GM21717 (cell line): ENCODE measurements at regions not wholly inside any gene's neighbourhood (a gene's known extent, or its start where the extent isn't known, plus 50 kb on each side); places are given as distances from the start of the nearest gene placed in this dataset.
A peak's percentile ranks its signal among the peaks of the same experiment; 100 is the strongest.
"Not testable (repeated sequence)": the region's sequence is repeated elsewhere in the genome, so short reads cannot be mapped to it uniquely, and the experiment has no call there.

Experiments
- ATAC-seq: cut with Tn5 transposase; IDR thresholded peaks from one replicate; pipeline ENCODE4 v1.9.1; 2021; ENCODE audit warnings: mild to moderate bottlenecking, moderate library complexity; ENCODE audit not compliant: unreplicated experiment

GRCh38 chr6:149127212-149127611 is 190.3 kb upstream of the TAB2 start:
- ATAC-seq, result no peak

- no peak for ATAC-seq
Measured at GRCh38 chr6:149128489-149129145, 188.9 kb upstream of the TAB2 start.

DNA sequence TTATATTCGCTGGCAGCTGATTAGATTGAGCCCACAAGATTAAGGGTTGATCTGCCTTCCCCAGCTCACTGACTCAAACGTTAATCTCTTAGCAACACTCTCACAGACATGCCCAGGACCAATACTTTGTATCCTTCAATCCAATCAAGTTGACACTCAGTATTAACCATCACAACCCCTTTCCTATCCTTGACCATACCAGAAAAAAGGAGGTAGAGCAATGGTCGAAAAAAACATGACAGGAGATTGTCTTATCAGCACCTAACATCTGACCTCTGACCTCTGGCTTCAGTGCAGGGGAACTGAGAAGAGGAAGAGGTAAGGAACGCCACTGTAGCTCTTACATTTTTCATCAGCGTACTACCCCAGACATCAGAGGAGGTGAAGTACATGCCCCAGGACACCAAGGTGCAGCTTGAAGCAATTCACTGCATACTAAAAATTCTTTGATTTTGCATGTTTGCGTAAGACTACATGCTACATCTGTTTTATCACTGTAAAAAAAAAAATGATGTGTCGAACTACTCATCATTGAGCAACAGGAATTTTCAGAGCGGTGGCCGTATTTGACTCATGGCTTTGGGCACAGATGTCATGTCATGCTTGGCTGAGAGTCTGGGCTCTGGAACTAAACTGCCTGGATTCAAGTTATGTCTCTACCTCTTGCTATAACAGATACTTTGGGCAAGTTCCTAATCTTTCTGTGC is 188.0 kb upstream of the TAB2 start:
- ATAC-seq, result no peak

GRCh38 chr6:149130090-149130489 is 187.4 kb upstream of the TAB2 start:
- ATAC-seq, result no peak

- ATAC-seq, result no peak
Measured at GRCh38 chr6:149130508-149130907, 187.0 kb upstream of the TAB2 start.

DNA sequence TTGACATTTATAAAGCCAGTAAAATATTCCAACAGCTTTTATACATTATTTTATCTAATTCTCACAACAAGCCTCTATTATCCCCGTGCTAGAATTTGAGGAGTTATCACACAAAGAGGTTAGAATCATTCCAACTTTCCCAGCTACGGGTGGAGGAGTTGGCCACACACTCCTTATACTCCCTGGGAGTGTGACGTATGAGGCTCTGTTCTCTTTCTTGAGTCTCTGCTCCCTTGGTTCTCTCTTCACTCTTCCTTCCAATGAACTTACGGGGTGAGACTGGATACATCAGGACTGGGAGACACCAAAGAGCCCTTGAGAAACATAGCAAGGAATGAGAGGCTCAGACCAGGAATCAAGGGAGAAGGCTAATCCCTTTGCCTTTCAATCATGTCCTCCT is 185.6 kb upstream of the TAB2 start:
- no peak for ATAC-seq

GRCh38 chr6:149132336-149132735 is 185.2 kb upstream of the TAB2 start:
- ATAC-seq, result no peak

GRCh38 chr6:149134511-149134933 is 183.0 kb upstream of the TAB2 start:
- no peak for ATAC-seq

GRCh38 chr6:149135809-149136208 is 181.7 kb upstream of the TAB2 start:
- no peak for ATAC-seq

DNA sequence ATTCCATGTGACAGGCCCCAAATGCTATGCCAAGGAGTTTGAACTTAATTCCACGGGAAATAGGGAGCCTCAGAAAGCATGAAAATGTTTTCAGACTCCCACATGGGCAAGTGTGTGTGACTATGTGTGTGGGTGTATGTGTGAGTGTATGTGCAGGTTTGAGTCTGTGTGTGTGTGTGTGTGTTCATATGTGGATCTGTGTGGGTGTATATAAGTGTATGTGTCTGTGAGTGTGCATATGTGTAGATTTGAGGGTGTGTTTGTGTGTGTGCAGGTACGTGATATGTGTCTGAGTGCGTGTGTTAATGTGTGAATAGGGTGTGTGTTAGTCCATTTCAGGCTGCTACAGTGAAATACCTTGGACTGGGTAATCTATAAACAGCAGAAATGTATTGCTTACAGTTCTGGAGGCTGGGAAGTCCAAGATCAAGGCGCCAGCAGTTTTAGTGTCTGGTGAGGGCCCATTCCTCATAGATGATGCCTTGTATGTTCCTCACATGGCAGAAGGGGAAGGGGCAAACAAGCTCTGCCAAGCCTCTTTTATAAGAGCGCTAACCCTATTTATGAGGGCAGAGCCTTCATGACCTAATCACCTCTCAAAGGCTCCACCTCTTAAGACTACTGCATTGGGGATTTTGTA is 181.1 kb upstream of the TAB2 start:
- ATAC-seq, result no peak

DNA sequence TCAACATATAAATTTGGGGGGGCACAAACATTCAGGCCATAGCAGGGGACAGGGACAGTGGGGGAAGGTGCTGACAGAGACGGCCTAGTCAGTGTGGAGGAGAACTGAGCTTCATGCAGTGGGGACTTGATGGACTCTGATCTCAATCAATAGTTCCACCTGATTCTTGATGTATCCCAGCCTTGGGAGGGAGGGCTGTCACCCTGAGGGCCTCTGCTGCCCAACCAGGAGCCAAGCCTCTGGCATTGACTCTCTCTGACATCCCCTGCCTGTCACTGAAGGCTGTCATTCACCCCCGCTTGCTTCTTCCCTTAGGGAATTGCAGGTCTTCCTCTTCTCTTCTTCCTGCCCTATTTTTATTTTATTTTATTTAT is 180.6 kb upstream of the TAB2 start:
- ATAC-seq, result no peak

DNA sequence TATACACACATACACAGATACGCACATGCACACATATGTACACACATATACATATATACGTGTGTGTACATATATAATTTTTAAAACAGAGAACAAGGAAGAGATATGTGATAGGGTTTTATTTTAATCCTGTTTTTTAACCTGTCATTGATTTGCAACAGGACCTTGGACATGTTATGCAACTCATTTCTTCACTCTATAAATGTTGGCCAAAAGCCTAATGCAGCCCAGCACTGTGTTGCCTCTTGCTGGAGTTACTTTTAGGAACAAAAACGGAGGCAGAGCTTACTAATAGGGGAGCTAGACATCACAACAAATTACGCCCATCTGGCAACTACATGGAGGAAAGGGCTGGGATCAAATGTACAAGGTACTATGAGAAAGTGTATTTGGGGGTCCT is 179.9 kb upstream of the TAB2 start:
- ATAC-seq, result no peak

DNA sequence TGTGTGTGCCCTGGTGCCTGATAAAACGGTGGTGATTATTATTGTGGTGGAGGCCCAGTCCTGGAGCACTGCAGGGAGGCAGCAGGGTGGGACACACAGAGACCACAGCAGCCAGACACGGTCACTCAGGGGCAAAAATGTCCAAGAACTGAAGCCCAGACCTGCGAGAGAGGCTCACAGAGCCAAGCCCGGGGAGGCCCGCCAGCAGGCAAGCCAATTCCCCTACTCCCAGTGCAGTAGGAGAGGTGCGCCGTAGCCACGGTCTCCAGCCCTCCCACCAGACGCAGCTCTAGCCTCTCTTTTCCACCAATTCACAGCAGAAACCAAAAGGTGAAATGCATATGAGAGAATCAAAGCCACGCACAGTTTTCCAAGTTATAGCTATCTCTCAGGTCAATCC is 179.4 kb upstream of the TAB2 start:
- no peak for ATAC-seq

- no peak for ATAC-seq
Measured at GRCh38 chr6:149138699-149139294, 178.7 kb upstream of the TAB2 start.

DNA sequence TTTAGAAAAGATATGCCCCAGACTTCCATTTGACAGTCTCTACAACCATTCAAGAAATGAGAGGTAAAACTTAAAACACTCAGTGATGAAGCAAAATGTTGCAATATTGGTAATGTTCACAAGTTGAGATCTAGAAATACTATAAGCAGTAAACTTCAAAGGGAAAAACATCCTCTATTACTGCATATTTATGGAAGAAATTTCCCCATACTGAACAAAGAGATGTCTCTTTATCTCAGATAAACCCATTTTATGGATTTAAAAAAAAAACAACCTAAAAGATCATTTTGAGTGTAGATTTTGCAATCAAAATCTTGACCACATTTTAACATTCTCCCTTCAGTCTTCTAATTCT is 177.8 kb upstream of the TAB2 start:
- no peak for ATAC-seq

DNA sequence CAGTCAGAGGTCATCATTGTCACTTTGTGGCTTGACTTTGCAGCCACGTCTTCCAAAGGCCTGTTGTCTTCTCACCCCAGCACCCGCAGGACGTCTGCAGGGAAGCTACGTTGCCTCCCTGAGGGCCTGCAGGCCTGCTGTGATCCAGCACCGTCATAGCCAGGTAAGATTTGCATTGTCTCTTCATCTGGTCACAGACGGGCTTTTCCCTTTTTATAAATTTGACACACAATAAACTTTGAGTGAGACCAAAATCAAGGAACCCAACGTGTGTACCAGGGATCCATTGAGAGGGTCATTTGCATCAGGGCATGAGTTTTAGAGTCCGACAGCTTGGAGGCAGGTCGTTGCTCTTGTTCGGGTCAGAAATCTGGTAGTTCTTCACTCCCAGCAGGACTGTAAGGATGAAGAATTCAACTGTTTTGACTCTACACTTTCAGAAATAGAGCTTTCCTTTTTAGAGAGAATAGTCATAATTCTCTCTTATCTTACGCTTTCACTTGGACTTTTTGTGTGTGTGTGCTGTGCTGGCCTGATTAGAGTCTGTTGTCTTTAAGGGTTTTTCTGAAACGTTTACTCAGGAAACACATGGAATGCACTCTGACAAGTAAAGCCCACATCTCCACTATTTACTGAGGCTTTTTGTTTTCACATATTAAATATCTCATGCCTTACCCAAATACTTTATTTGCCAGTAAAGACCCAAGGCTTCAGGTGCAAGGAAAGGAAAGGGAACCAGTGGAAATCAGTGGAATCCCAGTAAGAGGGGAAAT is 177.2 kb upstream of the TAB2 start:
- ATAC-seq, result peak; percentile 81

DNA sequence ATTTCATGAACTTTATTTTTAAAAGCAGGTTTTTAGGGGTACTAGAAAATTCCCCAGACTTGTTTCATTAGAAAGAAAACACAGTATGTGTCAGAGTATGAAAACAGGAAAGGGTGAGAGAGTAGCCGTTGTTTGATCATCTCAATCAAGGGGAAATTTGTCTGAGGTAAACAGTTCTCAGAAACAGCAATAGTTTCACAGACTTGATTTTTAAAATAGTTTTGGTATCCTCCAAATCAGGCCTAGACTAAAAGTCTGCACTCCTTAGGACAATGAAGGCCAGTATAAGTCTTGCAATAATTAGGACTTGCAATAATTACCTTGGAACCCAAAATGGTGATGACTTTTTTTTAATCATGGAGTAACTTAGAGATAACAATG is 176.6 kb upstream of the TAB2 start:
- ATAC-seq, result peak; percentile 58

DNA sequence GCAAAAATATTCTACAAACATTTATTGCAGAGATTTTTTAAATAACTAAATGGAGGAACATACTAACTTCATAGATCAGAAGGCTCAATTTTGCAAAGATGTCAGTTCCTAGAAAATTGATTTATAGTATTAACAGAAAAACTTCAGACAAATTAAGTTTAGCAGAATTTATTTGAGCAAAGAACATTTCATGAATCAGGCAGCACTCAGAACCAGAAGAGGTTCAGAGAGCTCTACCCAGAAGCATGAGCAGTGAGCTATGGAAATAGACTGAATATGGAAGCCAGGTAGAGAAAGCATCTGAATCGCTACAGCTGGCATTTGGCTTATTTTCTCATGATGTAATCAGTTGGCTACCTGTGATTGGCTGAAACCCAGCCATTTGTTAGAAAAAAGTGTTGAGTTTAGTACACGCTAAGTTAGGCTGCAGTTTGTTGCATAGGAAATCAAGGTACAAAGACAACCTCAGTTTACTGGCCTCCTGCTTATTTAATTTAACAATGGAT is 174.5 kb upstream of the TAB2 start:
- ATAC-seq, result no peak

DNA sequence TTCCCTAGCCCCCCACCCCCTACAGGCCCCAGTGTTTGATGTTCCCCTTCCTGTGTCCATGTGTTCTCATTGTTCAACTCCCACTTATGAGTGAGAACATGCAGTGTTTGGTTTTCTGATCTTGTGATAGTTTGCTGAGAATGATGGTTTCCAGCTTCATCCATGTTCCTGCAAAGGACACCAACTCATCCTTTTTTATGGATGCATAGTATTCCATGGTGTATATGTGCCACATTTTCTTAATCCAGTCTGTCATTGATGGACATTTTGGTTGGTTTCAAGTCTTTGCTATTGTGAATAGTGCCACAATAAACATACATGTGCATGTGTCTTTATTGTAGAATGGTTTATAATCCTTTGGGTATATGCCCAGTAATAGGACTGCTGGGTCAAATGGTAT is 171.7 kb upstream of the TAB2 start:
- ATAC-seq, result not testable (repeated sequence)

GRCh38 chr6:149147195-149147594 is 170.3 kb upstream of the TAB2 start:
- no peak for ATAC-seq
